Tibial nerve (tissue), 4 donors: ENCODE measurements at regions not wholly inside any gene's neighbourhood (a gene's known extent, or its start where the extent isn't known, plus 50 kb on each side); places are given as distances from the start of the nearest gene placed in this dataset.
"Not testable (repeated sequence)": the region's sequence is repeated elsewhere in the genome, so short reads cannot be mapped to it uniquely, and the experiment has no call there.

Experiments used
- EP300 ChIP-seq, 2 donors: sonication (generic); formaldehyde crosslinking; IDR thresholded peaks; one replicate each; pipeline ENCODE4 v1.6.1; 2017; ENCODE audit warnings: antibody characterized with exemption in 2 of 2, mild to moderate bottlenecking in 1 of 2
- TF ChIP-seq, protein P1 (sequence below), 5 experiments: fragments of 200-600 bp in 3 of 5; fragments of 450-650 bp in 2 of 5; sonication (generic) in 3 of 5; IDR thresholded peaks; one replicate each; pipeline ENCODE4 v1.5.1; 2016 to 2019; ENCODE audit warnings: antibody characterized with exemption in 5 of 5, mild to moderate bottlenecking in 3 of 5, moderate library complexity in 2 of 5

DNA sequence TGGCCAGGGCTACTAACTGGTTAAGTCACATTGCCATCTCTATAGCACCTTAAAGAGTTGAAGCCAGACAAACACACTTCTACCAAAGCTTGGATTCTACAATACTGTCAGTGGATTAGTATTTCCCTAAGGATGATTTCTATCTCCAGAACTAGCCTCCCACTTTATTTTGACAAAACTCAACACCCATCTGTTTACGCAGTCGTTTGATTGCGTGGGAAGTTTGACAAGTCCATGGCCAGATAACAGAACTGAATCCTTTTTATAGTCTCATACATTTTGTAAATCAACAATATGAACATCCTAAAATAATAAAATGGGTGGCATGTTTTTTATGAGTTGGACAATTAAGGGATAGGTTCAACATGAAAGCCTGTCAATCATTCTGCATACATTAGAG, 212.7 kb downstream of the ALG10B start:
- not testable (repeated sequence) for TF ChIP-seq EP300 (IDR thresholded peaks at IDR 0.05)
- TF ChIP-seq, protein P1, sequence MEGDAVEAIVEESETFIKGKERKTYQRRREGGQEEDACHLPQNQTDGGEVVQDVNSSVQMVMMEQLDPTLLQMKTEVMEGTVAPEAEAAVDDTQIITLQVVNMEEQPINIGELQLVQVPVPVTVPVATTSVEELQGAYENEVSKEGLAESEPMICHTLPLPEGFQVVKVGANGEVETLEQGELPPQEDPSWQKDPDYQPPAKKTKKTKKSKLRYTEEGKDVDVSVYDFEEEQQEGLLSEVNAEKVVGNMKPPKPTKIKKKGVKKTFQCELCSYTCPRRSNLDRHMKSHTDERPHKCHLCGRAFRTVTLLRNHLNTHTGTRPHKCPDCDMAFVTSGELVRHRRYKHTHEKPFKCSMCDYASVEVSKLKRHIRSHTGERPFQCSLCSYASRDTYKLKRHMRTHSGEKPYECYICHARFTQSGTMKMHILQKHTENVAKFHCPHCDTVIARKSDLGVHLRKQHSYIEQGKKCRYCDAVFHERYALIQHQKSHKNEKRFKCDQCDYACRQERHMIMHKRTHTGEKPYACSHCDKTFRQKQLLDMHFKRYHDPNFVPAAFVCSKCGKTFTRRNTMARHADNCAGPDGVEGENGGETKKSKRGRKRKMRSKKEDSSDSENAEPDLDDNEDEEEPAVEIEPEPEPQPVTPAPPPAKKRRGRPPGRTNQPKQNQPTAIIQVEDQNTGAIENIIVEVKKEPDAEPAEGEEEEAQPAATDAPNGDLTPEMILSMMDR (IDR thresholded peaks at IDR 0.05): not testable (repeated sequence)
